H9 (cell line): ENCODE measurements at regions not wholly inside any gene's neighbourhood (a gene's known extent, or its start where the extent isn't known, plus 50 kb on each side); places are given as distances from the start of the nearest gene placed in this dataset.

Source experiments
- DNase-seq: peaks from one replicate; pipeline ENCODE4 v3.0.0-alpha.2; 2017
- H2AFZ ChIP-seq: one replicate; pipeline ENCODE4 v1.6.1; 2013; ENCODE audit warnings: mild to moderate bottlenecking, low read length, control low read depth, moderate library complexity
- H2AK5ac ChIP-seq: 2 replicates; pipeline ENCODE4 v1.6.1; 2013; ENCODE audit warnings: low read length, control low read depth, mixed read lengths; ENCODE audit not compliant: insufficient read length
- H2BK120ac ChIP-seq: one replicate; pipeline ENCODE4 v1.6.1; 2013; ENCODE audit warnings: low read depth, mild to moderate bottlenecking, low read length, control low read depth, inconsistent platforms; ENCODE audit not compliant: poor library complexity, severe bottlenecking
- H2BK12ac ChIP-seq: 2 replicates; pipeline ENCODE4 v1.6.1; 2013; ENCODE audit warnings: low read length, control low read depth, mixed read lengths, low read depth; ENCODE audit not compliant: insufficient read length
- H2BK15ac ChIP-seq: 2 replicates; pipeline ENCODE4 v1.6.1; 2013; ENCODE audit warnings: low read depth, low read length, control low read depth
- H2BK20ac ChIP-seq: one replicate; pipeline ENCODE4 v1.6.1; 2013; ENCODE audit warnings: low read depth, mild to moderate bottlenecking, low read length, control low read depth, inconsistent platforms; ENCODE audit not compliant: poor library complexity, severe bottlenecking
- H2BK5ac ChIP-seq: 2 replicates; pipeline ENCODE4 v1.6.1; 2013; ENCODE audit warnings: low read length, control low read depth, mixed read lengths; ENCODE audit not compliant: insufficient read length
- H3K14ac ChIP-seq: 2 replicates; pipeline ENCODE4 v1.6.1; 2013; ENCODE audit warnings: low read length, control low read depth; ENCODE audit not compliant: insufficient read depth
- H3K18ac ChIP-seq: 2 replicates; pipeline ENCODE4 v1.6.1; 2013; ENCODE audit warnings: low read depth, mild to moderate bottlenecking, mixed read lengths, low read length, control low read depth; ENCODE audit not compliant: insufficient read length
- H3K23ac ChIP-seq: 2 replicates; pipeline ENCODE4 v1.6.1; 2013; ENCODE audit warnings: low read length, control low read depth, mixed read lengths, low read depth; ENCODE audit not compliant: insufficient read length
- H3K23me2 ChIP-seq: 2 replicates; pipeline ENCODE4 v1.6.1; 2013; ENCODE audit warnings: low read depth, mild to moderate bottlenecking, mixed read lengths, low read length, control low read depth; ENCODE audit not compliant: insufficient read length, poor library complexity, severe bottlenecking
- H3K27ac ChIP-seq: 2 replicates; pipeline ENCODE4 v1.5.1; 2013; ENCODE audit warnings: low read length, control low read depth, mixed read lengths, low read depth; ENCODE audit not compliant: insufficient read length
- H3K27me3 ChIP-seq: 2 replicates; pipeline ENCODE4 v1.6.1; 2013; ENCODE audit warnings: low read length, control low read depth, inconsistent platforms; ENCODE audit not compliant: insufficient read depth
- H3K4ac ChIP-seq: 2 replicates; pipeline ENCODE4 v1.6.1; 2013; ENCODE audit warnings: low read depth, mild to moderate bottlenecking, control low read depth, inconsistent platforms, low read length, moderate library complexity
- H3K4me1 ChIP-seq: 2 replicates; pipeline ENCODE4 v1.6.1; 2013; ENCODE audit warnings: low read length, control low read depth, inconsistent platforms; ENCODE audit not compliant: insufficient read depth
- H3K4me2 ChIP-seq: 2 replicates; pipeline ENCODE4 v1.6.1; 2013; ENCODE audit warnings: low read length, control low read depth, mixed read lengths; ENCODE audit not compliant: insufficient read length, insufficient read depth
- H3K56ac ChIP-seq: 2 replicates; pipeline ENCODE4 v1.6.1; 2013; ENCODE audit warnings: low read depth, mild to moderate bottlenecking, mixed read lengths, low read length, control low read depth; ENCODE audit not compliant: insufficient read length
- H3K79me1 ChIP-seq: 2 replicates; pipeline ENCODE4 v1.6.1; 2013; ENCODE audit warnings: low read depth, mild to moderate bottlenecking, moderate library complexity, low read length, control low read depth, inconsistent platforms; ENCODE audit not compliant: insufficient read depth, poor library complexity, severe bottlenecking
- H3K79me2 ChIP-seq: 2 replicates; pipeline ENCODE4 v1.6.1; 2013; ENCODE audit warnings: low read length, control low read depth, inconsistent platforms; ENCODE audit not compliant: insufficient read depth
- H3K9ac ChIP-seq: 2 replicates; pipeline ENCODE4 v1.6.1; 2013; ENCODE audit warnings: low read length, control low read depth, mixed read lengths; ENCODE audit not compliant: insufficient read length; ENCODE audit errors: extremely low read depth
- H3K9me3 ChIP-seq: one replicate; pipeline ENCODE4 v1.6.1; 2013; ENCODE audit warnings: low read depth, low read length, inconsistent platforms; ENCODE audit not compliant: control insufficient read depth
- H3T11ph ChIP-seq: one replicate; pipeline ENCODE4 v1.6.1; 2013; ENCODE audit warnings: mild to moderate bottlenecking, low read length, control low read depth, inconsistent platforms
- H4K20me1 ChIP-seq: one replicate; pipeline ENCODE4 v1.6.1; 2013; ENCODE audit not compliant: control insufficient read depth, insufficient read length, insufficient read depth
- H4K5ac ChIP-seq: 2 replicates; pipeline ENCODE4 v1.6.1; 2013; ENCODE audit warnings: low read depth, mild to moderate bottlenecking, mixed read lengths, low read length, control low read depth; ENCODE audit not compliant: insufficient read length
- H4K8ac ChIP-seq: replicated peaks from 2 replicates; pipeline ENCODE4 v1.6.1; 2013; ENCODE audit warnings: low read length, control low read depth, mixed read lengths, low read depth; ENCODE audit not compliant: insufficient read length
- H4K91ac ChIP-seq: 2 replicates; pipeline ENCODE4 v1.6.1; 2013; ENCODE audit warnings: low read depth, mild to moderate bottlenecking, moderate library complexity, mixed read lengths, low read length, control low read depth; ENCODE audit not compliant: insufficient read length
- H3K27ac Mint-ChIP-seq, 3 experiments: 2 replicates in 2 of 3; 3 replicates in 1 of 3; pipeline ENCODE4 v1.8.0; 2020 to 2021; ENCODE audit warnings: mixed read lengths in 3 of 3, mild to moderate bottlenecking in 1 of 3, moderate library complexity in 1 of 3
- H3K27me3 Mint-ChIP-seq: 2 replicates; pipeline ENCODE4 v1.8.0; 2021; ENCODE audit warnings: low read depth, mild to moderate bottlenecking, moderate library complexity, mixed read lengths
- H3K36me3 Mint-ChIP-seq, 3 experiments: 2 replicates in 2 of 3; 3 replicates in 1 of 3; pipeline ENCODE4 v1.8.0; 2020 to 2021; ENCODE audit warnings: low read depth in 3 of 3, mixed read lengths in 3 of 3; ENCODE audit not compliant: insufficient read depth in 1 of 3
- H3K4me1 Mint-ChIP-seq, 2 experiments: 2 replicates each; pipeline ENCODE4 v1.8.0; 2020; ENCODE audit warnings: mixed read lengths in 2 of 2
- H3K4me3 Mint-ChIP-seq, 2 experiments: 2 replicates in 1 of 2; 3 replicates in 1 of 2; pipeline ENCODE4 v1.8.0; 2020 to 2021; ENCODE audit warnings: mild to moderate bottlenecking in 2 of 2, mixed read lengths in 2 of 2, moderate library complexity in 1 of 2
- H3K9me3 Mint-ChIP-seq, 2 experiments: 2 replicates in 1 of 2; 3 replicates in 1 of 2; pipeline ENCODE4 v1.8.0; 2020; ENCODE audit warnings: mild to moderate bottlenecking in 2 of 2, mixed read lengths in 2 of 2, moderate library complexity in 1 of 2
- WGBS: extraction: QIAGEN DNeasy Blood & Tissue Kit; methylation state at CpG from one replicate; pipeline ENCODE4 v1.1.7; 2013; ENCODE audit warnings: missing lambda C conversion rate, low lambda C conversion rate, mixed read lengths; ENCODE audit not compliant: insufficient read length; ENCODE audit errors: extremely low coverage; 5-methylcytosine and 5-hydroxymethylcytosine counted together
- TF ChIP-seq, protein P1 (sequence below): fragments of 200-600 bp; sonication (generic); conservative IDR thresholded peaks from 3 replicates; pipeline ENCODE4 v1.8.0; 2021; ENCODE audit warnings: antibody characterized with exemption, mild to moderate bottlenecking

DNA sequence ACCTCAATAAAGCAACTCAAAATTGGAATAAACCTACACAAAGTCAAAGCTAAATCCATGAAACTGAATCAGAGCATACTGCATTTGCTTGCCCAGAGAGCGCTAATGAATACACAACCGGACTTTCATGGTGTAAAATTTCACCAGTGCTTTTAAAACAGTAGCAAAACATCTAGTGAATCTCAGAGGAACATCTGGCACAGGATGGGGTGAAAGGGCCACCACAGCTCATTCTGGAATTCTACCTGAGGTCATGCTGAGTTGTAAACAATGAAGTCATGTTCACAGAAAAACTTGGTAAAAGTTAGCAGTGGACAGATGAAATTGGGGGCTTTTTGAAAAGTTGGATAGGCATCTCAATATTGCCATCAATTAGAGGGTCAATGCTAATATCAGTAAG lies 125.6 kb upstream of the STXBP5 start:
- no peaks in the 10 kb centered on the region for H3K27me3 Mint-ChIP-seq
- Histone ChIP-seq H3K4ac (no peak overlapping the region), H2BK15ac (no peak overlapping the region), H3K14ac (no peak overlapping the region), H3K23me2 (no peaks in the 10 kb centered on the region), H3K9ac (no peak overlapping the region), H3T11ph (no peak overlapping the region), H3K56ac (no peak overlapping the region), H4K20me1 (no peaks in the 10 kb centered on the region), H3K79me1 (no peaks in the 10 kb centered on the region), H4K5ac (no peak overlapping the region), H3K18ac (no peak overlapping the region), H2AFZ (no peak overlapping the region), H2AK5ac (no peak overlapping the region), H2BK120ac (no peak overlapping the region), H3K9me3 (no peaks in the 10 kb centered on the region), H2BK5ac (no peak overlapping the region), H3K4me2 (no peak overlapping the region), H3K27me3 (no peaks in the 10 kb centered on the region), H2BK20ac (no peak overlapping the region), H3K79me2 (no peaks in the 10 kb centered on the region), H4K91ac (no peak overlapping the region), H3K23ac (no peak overlapping the region), H4K8ac (no peak overlapping the region), H2BK12ac (no peak overlapping the region), H3K27ac (no peak overlapping the region), H3K4me1 (no peaks in the 10 kb centered on the region)
- H3K9me3 Mint-ChIP-seq: no peaks in the 10 kb centered on the region
- TF ChIP-seq, protein P1, sequence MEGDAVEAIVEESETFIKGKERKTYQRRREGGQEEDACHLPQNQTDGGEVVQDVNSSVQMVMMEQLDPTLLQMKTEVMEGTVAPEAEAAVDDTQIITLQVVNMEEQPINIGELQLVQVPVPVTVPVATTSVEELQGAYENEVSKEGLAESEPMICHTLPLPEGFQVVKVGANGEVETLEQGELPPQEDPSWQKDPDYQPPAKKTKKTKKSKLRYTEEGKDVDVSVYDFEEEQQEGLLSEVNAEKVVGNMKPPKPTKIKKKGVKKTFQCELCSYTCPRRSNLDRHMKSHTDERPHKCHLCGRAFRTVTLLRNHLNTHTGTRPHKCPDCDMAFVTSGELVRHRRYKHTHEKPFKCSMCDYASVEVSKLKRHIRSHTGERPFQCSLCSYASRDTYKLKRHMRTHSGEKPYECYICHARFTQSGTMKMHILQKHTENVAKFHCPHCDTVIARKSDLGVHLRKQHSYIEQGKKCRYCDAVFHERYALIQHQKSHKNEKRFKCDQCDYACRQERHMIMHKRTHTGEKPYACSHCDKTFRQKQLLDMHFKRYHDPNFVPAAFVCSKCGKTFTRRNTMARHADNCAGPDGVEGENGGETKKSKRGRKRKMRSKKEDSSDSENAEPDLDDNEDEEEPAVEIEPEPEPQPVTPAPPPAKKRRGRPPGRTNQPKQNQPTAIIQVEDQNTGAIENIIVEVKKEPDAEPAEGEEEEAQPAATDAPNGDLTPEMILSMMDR: no peak
- no peaks in the 10 kb centered on the region for H3K36me3 Mint-ChIP-seq
- no CpG with 5 or more reads among the region's 2 CpGs for WGBS
- H3K27ac Mint-ChIP-seq: 0 out of 7 replicates have a peak overlapping the region, but pooled peaks of 1 of the 3 experiments have one; percentile 44
- peaks cover 5 to 6% of the 10 kb centered on the region in 2 experiments; a peak in 3 of 4 replicates for H3K4me1 Mint-ChIP-seq
- no peak overlapping the region for H3K4me3 Mint-ChIP-seq
- DNase-seq: no peak
